GM19324 (cell line): ENCODE measurements at regions not wholly inside any gene's neighbourhood (a gene's known extent, or its start where the extent isn't known, plus 50 kb on each side); places are given as distances from the start of the nearest gene placed in this dataset.
"Not testable (repeated sequence)": the region's sequence is repeated elsewhere in the genome, so short reads cannot be mapped to it uniquely, and the experiment has no call there.

Experiments
- ATAC-seq: cut with Tn5 transposase; IDR thresholded peaks from one replicate; pipeline ENCODE4 v1.9.1; 2021; ENCODE audit warnings: mild to moderate bottlenecking, moderate library complexity; ENCODE audit not compliant: unreplicated experiment, low FRiP score

DNA sequence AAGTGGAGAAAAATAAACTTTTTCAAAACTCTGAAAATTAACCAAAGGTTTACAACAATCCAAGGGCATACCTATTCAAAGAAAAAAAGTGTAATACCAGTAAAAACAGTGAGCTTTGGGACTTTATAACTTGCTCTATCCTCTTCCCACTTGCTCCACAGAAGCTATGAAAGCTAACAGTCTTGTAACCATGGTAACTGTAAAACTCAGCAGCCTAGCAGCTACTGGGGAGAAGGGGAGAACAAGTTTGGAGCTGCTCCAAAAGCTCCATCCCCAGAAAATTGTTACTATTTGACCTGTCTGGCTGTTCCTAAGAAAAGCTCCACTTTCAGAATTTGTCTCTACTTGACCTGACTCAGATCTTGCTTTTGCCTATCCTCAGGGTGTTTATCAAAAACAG lies 191.5 kb downstream of the OTUD1 start:
- ATAC-seq, result no peak

DNA sequence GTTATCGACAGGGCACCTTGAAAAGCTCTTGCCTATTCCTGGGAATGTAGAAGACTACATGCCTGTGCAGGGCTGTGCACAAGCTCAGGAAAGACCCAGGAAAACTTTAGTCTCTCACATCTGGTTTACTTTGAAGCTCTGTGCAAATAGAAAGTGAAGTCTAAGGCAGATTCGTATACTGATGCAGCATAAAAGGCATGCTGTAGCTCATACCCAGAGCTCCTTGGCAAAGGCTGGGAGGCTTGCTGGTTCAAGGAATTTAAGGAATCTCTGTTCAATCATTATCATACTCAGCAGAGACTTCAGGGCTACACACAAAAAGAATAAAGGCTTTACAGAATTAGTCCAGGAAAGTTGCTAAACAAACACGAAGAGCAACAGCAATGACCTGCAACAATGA lies 192.0 kb downstream of the OTUD1 start:
- no peak for ATAC-seq

DNA sequence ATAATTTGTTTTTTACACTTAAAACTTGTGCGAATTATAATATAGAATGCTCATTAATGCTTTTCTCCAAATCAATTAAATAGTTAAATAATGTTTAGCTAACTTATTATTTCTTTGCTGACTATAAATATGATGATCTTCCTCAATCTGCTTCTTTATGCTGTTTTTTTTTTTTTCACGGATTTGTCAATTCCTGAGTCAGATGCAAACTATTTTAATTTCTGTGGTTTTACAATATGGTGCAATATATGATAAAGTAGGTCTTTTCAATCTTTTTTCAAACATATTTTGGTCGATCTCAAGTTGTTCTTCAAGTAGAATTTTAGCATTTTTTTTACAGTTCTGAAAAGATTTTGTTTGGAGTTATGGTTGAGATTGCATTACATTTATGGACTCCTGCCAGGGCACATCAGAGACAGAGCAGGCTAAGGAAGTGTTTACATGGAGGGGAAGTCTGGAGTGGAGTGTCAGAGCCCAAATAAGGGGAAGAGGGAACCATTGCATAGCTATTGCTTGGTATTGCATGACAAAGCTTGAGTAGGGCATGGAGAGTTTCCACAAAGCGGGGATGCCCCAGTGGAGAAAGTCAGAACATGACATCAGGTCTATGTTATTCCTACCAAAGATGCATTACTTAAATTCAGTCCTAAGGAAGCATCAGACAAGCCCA lies 204.4 kb downstream of the OTUD1 start:
- ATAC-seq, result no peak

DNA sequence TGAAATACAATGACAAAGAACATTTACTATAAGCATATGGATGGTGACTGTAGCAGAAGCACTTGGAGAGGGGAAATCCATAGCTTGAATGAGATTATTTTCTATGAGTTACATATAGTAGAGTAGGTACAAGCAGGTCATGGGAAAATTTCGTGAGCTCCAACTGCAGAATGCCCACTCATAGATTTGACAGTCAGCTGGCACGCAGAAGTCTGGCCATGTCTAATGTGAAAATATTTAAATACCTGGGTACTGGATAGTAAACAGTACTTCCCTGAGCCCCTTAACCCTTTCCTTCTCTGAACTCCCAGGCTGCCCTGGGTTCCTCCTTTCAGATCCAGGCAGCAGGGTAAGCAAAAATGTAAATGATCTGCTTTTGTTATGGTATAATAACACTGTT lies 209.7 kb downstream of the OTUD1 start:
- ATAC-seq, result no peak

DNA sequence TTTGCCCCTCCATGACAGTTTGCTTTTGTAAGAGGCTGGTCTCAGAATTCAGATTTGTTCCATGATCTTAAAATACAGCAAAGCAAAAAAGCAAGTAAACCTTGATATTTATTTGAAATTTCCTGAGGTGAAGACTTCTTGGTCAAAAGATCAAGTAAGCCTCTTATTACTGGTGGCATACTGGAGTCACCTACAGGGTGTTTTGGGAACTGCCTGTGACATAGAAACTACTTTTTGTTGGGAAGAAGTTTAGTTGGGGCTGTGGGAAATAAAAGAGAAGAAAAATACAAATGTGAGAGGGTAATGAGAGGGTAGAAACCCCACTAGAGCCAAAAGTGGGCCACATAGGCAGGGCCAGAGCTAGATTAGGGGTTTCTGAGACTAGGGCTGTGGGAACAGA lies 217.9 kb downstream of the OTUD1 start:
- no peak for ATAC-seq

DNA sequence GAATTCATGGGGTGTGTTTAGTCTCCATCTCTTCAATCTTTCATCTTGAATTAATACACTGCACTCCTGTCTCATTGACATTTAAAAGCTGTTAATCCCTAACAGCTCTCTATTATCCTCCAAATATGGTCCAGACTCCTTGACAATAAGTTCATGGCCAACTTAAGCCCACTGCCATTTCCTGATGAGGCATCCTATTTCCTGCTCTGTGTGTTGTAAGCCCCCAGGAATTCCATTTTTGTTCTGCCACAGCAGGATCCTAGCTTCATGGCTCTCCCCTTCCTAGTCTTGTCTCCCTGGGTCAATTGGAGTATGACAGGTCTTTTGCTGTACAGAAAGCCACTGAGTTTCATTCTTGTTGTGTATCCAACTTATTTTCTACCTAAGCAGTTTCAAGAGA lies 218.8 kb downstream of the OTUD1 start:
- no peak for ATAC-seq

DNA sequence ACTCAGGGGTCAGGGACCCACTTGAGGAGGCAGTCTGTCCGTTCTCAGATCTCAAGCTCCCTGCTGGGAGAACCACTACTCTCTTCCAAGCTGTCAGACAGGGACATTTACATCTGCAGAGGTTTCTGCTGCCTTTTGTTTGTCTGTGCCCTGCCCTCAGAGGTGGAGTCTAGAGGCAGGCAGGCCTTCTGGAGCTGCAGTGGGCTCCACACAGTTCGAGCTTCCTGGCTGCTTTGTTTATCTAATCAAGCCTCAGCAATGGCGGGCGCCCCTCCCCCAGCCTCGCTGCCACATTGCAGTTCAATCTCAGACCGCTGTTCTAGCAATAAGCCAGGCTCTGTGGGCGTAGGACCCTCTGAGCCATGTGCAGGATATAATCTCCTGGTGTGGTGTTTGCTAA lies 233.0 kb downstream of the OTUD1 start:
- not testable (repeated sequence) for ATAC-seq

DNA sequence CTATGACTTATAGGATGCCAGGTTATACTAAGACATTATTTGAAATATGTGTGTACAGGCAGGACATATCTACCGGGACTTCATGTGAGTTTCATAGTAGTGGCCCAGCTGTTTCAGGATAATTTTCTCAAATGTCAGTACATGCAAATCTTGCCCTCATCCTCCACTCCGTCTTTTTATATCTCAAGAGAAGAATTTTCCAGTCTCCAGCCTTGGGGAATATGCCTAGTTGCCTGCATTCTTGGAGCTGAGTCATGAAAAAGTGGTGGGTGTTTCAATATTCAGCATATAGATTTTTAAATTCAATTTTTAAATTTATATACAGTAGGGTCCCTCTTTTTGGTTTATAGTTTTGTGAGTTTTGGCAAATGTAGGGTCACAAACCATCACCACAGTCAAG lies 236.7 kb downstream of the OTUD1 start:
- no peak for ATAC-seq

DNA sequence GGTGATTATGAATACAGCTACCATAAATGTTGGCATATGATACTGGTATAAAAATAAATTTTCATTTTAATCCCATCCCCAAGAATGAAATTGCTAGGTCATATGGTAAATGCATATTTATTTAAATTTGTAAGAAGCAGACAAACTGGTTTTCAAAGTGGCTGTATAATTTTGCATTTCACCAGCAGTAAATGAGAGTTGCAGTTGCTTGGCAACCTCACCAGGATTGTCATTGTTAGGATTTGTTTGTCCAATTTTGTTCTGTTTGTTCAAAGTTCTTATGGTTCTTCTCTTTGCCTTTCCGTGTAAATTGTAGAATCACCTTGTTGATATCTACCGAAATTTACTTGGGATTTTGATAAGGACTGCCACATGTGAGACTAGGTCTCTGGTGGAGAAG lies 237.4 kb downstream of the OTUD1 start:
- ATAC-seq, result no peak

DNA sequence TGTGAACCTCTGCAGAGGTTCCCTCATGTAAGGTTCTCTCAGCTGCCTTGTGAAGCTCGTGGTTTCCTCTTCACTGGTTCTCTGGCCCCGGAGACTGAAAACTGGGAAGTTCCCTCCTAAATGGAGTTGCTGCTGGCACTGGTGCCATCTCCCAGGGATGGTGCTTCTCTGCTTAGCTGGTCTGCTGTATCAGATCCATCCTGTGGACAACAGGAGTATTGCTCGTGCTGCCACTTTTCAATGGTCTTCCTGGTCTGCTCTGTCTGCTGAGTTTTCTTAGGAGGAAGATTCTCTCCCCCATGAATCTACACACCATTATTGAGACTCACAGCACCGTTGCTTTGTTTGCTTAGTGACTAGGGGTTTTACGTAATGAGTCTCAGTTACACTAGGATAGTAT lies 247.8 kb downstream of the OTUD1 start:
- ATAC-seq, result no peak

DNA sequence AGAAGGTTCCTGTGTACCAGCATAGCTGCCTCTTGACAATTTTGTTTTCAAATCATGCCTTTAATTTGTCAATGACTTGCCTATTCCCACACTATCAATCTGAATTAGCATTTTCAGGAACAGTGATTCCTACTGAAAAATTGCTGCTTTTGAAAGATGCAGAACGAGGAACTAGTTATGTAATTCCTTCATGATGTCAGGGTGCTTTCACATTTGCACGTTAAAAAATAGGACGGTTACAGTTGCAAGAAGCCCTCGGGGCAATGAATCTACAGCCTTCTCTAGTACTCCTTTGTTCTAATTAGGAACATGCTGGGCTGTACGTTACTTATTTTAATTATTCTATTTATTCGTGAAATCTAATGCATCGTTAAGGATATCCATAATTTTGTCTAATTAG lies 253.9 kb downstream of the OTUD1 start:
- no peak for ATAC-seq

DNA sequence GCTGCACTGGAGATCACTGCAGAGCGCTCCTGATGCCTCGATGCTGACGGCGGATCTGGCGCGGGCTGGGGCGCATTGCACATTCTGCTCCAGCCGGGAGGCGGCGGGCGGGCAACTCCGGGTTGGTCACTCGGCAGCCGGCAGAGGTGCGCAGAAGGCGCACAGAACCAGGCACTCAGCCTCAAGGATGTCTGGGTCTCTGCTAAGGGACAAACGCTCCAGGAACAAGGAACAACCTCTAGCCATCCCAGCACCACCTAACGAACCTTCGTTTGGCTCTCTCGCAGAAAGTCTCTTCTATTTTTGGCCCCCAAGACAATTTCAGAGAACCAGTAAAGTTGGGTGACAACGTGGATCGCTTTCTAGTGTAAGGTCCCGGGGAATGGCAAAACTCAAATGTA lies 254.6 kb downstream of the OTUD1 start:
- no peak for ATAC-seq

DNA sequence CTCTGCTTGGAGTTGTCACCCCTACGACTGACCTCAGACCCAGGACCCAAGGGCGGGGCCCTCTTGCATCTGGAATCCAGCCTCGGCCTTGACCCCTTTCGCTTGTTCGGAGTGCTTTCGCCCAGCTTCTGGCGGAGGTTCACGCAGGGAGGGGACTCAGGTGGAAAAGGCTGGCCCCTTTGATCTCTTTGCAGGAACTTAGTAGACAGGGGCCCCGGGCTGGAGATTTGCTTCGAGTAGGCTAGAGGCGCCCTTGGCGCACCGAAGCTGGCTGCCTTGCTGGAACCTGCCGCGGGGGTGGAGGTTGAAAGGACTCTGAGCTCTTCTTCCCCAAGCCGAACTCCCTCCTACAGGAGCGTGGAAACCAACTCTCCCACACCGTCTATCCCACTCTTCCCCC lies 255.1 kb downstream of the OTUD1 start:
- no peak for ATAC-seq

DNA sequence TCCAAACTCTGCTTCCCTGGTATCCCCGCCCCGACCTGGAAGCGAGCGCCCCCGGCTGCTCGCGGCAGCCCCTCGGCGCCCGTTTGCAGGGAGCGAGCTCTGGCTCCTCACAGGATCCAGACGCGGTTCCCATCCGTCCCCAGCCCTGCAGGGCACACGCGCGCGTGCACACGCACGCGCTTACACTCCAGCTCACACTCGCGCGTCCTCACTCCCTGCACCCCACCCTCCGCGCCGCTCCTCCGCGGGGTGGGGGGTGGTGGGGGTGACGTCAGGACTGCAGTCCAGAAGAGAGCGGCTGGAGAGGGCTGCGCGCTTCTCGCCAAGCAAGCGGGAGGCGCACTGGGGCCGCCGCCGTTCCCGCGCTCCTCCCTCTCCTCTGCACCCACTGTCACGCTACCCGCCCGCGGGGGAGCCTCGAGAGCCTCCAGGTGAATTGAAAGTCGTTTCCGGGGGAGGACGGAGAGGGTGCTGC lies 255.6 kb downstream of the OTUD1 start:
- no peak for ATAC-seq

DNA sequence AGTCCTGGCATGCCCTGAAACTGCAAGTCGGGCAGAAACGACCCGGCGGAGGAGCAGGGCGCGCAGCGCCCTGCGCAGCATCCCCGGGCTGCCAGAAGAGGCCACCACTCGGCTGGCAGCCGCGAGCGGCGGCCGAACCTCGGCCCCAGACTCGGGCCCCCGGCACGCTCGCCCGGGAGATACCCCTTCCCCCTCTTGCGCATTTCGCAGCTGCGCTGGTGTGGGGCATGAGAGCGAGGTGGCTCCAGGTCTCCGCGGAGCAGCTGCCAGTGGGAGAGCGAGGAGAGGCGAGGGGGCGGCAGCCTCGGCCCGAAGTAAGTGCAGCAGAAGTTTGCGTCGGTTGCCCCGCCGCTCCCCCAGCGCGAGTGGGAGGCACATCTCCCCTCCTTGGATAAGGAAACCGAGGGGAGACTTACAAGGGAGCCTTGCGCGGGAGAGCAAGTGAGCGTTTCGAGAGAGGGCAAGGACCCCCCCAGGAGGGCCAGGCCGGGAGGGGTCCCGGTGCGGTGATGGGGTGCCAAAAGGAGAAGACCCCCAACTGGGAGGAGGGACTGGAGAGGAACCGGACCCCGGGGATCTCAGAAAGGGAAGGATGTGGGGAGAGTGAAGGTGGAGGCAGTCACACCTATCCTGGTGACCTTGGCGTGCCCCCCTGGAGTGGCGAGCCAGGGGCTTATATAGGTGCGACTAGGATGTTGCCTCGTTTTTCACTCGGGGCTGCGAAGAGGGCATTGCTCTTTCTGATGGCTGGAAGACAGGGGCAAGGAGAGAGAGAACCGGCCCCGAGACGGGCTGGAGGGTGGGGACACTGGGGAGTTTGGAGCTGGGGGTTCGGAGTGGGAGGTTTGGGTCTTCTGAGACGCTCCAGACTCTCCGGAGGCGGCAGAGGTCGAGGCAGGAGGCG lies 256.3 kb downstream of the OTUD1 start:
- ATAC-seq, result no peak

DNA sequence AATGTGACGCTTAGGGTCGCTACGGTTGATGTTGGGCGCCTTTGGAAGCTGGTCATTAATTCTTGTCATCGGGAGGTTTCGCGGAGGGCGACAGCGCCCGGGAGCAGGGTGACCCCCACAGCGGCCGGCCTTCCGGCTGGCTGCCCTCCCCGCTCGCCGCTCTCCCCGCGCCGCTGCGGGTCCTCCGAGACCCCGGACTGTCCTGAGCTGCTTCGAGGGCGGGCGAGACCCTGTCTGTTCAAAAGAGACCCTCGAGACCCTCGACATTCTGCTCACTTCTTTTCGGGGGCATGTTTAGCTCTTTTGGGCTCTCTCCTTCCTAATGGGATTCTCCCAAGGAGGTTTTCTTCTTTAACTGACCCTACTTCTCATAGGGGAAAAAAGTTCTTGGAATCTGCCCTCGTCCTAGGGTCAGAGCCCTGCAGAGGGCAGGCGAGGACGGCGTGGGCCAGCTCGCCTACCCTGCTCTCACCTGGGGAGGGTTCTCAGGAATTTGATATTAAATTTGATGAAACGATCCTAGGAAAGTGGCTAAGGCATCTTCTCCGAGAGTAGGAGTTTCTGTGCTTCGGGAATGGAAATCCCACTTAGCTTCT lies 257.0 kb downstream of the OTUD1 start:
- ATAC-seq, result no peak

DNA sequence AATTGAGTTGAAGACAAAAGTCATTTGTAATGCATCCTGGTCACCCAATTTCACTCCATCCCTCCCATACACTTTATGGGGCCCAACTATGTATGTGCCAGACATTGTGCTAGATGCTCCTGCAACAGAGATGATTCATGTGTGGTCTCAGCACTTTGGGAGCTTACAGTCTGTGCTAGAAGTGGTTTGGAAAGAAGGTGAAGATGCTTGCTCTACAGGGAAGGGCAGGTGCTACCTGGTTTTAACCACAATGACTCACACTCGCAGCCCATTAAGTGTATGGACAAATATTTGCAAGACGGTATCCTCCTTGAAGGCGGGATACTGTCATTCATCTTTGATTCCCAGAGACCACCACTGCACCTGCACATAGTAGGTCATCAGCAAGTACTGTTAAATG lies 257.6 kb downstream of the OTUD1 start:
- ATAC-seq, result no peak

DNA sequence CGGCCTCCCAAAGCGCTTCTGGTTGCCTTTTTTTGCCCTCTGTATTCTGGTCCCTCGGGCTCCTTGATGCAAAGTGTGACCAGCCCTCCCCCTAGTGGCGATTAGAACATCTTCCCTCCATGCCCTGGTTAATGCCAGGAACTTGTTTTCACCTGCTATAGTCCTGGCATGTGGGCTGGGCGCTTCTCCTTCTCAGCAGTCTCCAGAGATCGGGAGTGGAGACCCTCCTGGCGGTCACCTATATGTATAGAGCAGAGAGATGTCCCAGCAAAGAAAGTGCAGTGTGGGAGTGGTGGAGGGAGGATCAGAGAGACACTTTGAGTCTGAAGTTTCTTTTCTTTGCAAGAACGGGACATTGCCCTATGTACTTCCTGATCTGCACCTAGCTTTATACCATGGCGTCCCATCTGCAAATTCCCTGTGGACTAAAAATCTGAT lies 264.1 kb downstream of the OTUD1 start:
- peak; percentile 96 for ATAC-seq

DNA sequence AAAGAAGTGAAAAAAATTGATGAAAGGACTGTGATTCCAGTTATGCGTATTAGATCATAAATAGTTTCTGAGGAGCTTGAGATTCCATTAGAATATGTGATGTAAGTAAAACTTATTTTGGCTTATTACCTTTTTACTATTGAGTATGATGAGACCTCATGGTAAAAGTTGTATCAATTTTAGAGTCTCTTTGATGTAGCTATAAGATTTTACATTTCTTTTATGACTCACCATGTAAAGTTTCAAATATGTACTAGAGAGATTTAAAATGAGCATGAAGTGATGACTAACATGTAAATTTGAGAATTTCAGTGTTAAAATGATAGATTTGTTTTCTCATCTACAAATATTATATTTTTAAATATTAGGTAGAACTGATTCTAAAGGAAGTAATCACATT lies 276.5 kb downstream of the OTUD1 start:
- ATAC-seq, result no peak

DNA sequence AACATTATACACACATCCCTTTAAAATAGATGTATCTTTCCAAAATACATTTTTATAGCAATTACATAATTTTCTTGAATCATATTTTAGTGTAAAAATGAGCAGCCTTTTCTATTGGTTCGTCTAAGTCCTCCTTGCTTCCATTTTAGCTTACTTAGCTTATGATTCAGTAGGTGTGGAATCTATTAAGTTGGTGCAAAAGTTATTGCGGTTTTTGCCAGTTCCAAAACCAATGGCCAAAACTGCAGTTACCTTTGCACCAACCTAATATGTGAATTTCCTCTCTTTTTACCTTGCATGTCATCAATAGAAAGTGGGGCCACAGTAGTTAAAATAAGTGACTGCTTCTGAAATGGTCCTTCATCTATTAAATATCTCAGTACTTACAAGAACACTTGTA lies 279.0 kb downstream of the OTUD1 start:
- ATAC-seq, result no peak

DNA sequence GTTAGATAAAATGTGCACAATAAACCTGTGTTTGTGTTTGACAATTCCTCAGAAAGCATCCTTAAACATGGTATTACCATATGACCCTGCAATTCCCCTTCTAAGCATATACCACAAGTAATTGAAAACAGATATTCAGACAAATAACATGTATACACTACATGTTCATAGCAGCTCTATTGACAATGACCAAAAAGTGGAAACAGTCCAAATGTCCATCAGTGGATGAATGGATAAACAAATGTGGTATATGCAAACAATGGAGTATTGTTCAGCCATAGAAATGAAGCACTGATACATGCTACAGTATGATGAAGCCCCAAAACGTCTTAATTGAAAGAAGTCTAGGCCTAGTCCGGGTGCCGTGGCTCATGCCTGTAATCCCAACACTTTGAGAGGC lies 280.1 kb downstream of the OTUD1 start:
- ATAC-seq, result no peak

DNA sequence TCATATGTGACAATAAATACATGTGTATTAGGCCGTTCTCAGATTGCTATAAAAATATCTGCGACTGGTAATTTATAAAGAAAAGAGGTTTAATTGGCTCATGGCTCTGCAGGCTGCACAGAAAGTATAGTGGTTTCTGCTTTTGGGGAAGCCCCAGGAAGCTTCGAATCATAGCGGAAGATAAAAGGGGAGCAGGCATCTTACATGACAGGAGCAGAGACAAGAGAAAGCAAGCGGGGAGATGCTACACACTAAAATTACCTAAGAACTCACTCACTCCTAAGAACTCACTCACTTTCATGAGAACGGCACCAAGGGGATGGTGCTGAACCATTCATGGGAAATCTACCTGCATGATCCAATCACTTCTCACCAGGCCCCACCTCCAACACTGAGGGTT lies 284.9 kb downstream of the OTUD1 start:
- no peak for ATAC-seq
